ENCODE measurements at regions not wholly inside any gene's neighbourhood (a gene's known extent, or its start where the extent isn't known, plus 50 kb on each side); places are given as distances from the start of the nearest gene placed in this dataset.
"Not testable (repeated sequence)": the region's sequence is repeated elsewhere in the genome, so short reads cannot be mapped to it uniquely, and the experiment has no call there.

DNA sequence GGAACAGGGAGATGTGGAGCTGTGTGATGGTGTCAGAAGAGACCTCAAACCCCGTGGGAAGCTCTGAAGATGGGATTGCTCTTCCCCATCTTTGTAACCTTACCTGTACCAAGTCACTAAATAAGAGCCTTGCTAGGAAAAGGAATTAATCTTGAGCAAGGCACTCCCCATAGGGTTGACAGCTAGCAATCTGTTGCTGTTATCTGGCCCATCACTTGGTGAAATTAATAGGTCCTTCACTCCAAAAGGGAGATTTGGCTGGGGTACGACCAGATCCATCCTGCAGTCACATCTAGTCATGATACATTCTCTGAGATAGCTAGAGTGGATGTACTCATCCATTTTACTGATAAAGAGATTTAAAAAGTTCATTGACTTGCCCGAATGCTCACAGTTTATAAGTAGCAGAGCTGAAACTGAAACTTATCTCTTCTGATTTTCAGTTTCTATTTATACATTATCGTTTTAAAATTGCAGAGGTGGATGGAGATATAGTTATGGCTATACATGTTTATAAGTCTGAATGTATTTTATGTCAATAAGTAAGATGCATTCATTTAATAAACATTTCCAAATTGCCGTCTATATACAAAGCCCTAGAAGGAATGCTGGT is 299.1 kb upstream of the MCTP2 start:
- TF ChIP-seq, protein P1, sequence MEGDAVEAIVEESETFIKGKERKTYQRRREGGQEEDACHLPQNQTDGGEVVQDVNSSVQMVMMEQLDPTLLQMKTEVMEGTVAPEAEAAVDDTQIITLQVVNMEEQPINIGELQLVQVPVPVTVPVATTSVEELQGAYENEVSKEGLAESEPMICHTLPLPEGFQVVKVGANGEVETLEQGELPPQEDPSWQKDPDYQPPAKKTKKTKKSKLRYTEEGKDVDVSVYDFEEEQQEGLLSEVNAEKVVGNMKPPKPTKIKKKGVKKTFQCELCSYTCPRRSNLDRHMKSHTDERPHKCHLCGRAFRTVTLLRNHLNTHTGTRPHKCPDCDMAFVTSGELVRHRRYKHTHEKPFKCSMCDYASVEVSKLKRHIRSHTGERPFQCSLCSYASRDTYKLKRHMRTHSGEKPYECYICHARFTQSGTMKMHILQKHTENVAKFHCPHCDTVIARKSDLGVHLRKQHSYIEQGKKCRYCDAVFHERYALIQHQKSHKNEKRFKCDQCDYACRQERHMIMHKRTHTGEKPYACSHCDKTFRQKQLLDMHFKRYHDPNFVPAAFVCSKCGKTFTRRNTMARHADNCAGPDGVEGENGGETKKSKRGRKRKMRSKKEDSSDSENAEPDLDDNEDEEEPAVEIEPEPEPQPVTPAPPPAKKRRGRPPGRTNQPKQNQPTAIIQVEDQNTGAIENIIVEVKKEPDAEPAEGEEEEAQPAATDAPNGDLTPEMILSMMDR (IDR thresholded peaks at IDR 0.05; ENCODE audit: control extremely low read depth, extremely low read depth, low read depth, missing control alignments) = no peak
- ChIA-PET POLR2A (no interaction called here), CTCF (interaction anchor here (1.1 kb wide), 1 partner anchor 10 kb away, joined by 4 read pairs; no protein-coding TSS in a partner anchor)
- DNase-seq (ENCODE audit: extremely low spot score) = no peak

DNA sequence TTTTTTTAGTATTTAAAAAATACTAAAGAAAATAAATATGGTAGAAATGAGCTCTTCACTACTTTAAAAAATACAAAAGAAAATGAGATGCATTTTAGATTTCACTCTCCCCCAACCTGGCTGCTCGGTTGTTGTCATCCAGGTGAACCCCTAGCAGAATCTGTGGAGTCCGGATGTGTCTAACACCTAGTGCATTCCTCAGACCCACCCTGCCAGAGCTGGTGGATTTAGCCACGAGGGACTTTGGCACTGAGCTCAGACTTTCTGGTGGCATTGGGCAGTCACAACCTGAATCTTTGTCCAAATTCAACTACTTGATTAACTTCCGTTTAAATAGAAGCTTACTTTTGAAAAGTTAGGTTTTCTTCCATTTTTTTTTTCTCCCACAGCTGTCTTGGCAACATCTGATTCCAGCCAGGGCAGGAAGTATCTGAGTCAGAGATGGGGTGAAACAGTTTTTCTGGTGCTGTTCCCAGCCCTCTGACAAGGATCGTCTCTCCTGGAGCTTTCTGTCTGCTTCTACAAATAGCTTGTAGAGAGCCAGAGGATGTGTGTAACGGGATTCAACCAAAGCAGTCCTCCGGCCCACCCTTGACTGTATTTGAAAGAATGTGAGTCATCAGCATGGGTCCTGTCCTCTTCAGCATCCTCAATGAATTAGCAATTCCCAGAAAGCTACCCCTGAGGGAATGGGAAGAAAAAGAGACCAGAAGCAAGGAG is 301.8 kb upstream of the MCTP2 start:
- ChIA-PET POLR2A (no interaction called here), CTCF (no interaction called here)
- TF ChIP-seq, protein P1 (IDR thresholded peaks at IDR 0.05; ENCODE audit: control extremely low read depth, extremely low read depth, low read depth, missing control alignments) = no peak
- DNase-seq (ENCODE audit: extremely low spot score) = no peak

DNA sequence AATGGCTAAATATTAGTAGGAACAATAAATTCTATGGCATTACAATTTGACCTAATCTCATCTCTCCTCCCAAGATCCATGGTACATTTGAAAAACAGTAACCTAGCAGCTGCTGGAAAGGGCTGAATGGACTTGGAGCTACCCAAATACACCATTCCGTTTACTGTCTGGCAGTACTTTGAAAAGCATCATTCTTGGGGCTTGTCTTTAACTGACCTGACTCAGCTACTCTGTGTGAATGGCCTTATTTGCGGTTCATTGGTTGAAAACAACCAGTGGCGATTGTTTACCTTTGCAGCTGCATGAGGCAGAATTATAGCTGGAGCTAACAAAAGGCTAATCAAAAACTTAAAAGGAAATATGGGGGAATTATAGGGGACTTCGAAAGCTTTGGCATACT is 311.2 kb upstream of the MCTP2 start:
- no peak for DNase-seq (ENCODE audit: extremely low spot score)
- ChIA-PET CTCF (interaction anchor here (1.2 to 1.8 kb wide), 4 partner anchors 17 to 45 kb away, joined by 3 to 4 read pairs (median 3); no protein-coding TSS in a partner anchor), POLR2A (no interaction called here)
- TF ChIP-seq, protein P1 (IDR thresholded peaks at IDR 0.05; ENCODE audit: control extremely low read depth, extremely low read depth, low read depth, missing control alignments) = no peak

DNA sequence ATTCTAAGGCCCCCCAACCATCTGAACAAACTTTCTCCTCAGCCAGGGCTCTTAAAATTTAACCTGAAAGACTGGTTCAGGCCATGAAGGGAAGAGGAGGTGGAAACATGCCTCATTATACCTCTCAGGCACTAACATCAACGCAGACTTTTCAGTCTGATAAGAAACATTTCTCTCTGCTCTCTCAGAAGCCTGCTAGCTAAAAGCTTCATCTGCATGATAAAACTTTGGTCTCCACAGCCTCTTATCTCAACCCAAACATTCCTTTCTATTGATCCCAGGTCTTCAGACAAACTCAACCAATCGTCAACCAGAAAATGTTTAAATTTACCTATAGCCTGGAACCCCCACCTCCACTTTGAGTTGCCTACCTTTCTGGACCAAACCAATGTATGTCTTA is 312.6 kb upstream of the MCTP2 start:
- CTCF ChIA-PET; DNase-seq (ENCODE audit: extremely low spot score): not testable (repeated sequence)

DNA sequence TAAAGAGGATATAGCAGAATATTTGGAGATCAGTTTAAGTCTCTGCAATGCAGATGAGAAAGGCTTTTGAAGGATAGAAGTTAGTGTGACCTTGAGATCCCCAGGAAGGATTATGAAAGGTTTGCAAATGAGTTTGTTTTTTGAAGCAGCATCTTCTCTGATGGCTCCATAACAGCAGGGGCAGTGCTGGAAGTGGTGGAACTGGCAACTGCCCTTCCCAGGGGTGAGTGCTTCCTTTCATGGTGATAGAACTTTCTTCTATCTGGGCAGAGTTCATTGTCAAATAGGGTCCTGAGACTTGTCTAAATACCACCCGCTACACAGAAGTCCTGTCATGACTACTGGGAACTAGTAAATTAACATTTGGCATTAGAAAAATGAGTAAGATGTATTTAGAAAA is 314.2 kb upstream of the MCTP2 start:
- CTCF ChIA-PET = no interaction called here
- POLR2A ChIA-PET = no interaction called here
- no peak for DNase-seq (ENCODE audit: extremely low spot score)

More for the DNA sequence above, 312.6 kb upstream of the MCTP2 start:
- POLR2A ChIA-PET = not testable (repeated sequence)

DNA sequence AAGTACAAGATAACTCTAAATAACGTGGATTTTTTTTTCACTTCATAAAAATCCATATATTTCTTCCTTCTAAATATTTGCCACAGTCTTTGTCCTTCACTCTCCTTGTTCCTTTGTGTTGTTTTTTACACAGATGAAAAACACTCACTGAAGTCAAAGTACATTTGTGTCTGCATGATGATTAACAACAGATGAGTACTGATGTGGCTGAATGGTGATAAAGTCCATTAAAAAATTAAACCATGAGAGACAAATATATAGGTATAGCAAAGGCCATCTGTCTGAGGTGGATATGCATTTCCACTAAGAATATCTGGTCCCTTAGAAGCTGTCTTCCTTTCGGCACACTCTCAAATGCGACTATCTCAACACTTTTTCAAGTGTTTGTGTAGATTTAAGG is 317.5 kb upstream of the MCTP2 start:
- CTCF ChIA-PET = no interaction called here
- DNase-seq (ENCODE audit: extremely low spot score) = no peak
- TF ChIP-seq, protein P1 (IDR thresholded peaks at IDR 0.05; ENCODE audit: control extremely low read depth, extremely low read depth, low read depth, missing control alignments) = no peak
- POLR2A ChIA-PET = no interaction called here

More for the DNA sequence above, 314.2 kb upstream of the MCTP2 start:
- TF ChIP-seq, protein P1 (IDR thresholded peaks at IDR 0.05; ENCODE audit: control extremely low read depth, extremely low read depth, low read depth, missing control alignments) = no peak

- DNase-seq (ENCODE audit: extremely low spot score) = no peak
- ChIA-PET POLR2A (no interaction called here), CTCF (interaction anchor here (1.8 kb wide), 1 partner anchor 16 kb away, joined by 5 read pairs; no protein-coding TSS in a partner anchor)
- TF ChIP-seq, protein P1 (IDR thresholded peaks at IDR 0.05; ENCODE audit: control extremely low read depth, extremely low read depth, low read depth, missing control alignments) = no peak
Measured at GRCh38 chr15:93913310-93913709, 318.1 kb upstream of the MCTP2 start.

All from GM10248 (cell line).